K562 (cell line): ENCODE measurements at regions not wholly inside any gene's neighbourhood (a gene's known extent, or its start where the extent isn't known, plus 50 kb on each side); places are given as distances from the start of the nearest gene placed in this dataset.

Experiments used
- ETV6 ChIP-seq, 3 experiments: fragments of 150-350 bp in 1 of 3; sonication (generic) in 1 of 3; formaldehyde crosslinking in 1 of 3; IDR thresholded peaks; 2 replicates each; pipeline versions ENCODE4 v1.6.1 to v1.8.0; 2014 to 2022; ENCODE audit warnings: borderline replicate concordance in 2 of 3, low read depth in 2 of 3, antibody characterized with exemption in 1 of 3, low read length in 1 of 3, mild to moderate bottlenecking in 1 of 3, missing genetic modification reagents in 1 of 3
- JUND ChIP-seq, 2 experiments: IDR thresholded peaks; 2 replicates in 1 of 2; 3 replicates in 1 of 2; pipeline ENCODE4 v1.6.1; 2011; ENCODE audit warnings: borderline replicate concordance in 2 of 2, low read depth in 2 of 2, low read length in 2 of 2, improper control_type of control experiment in 1 of 2, missing biosample characterization in 1 of 2, missing genetic modification characterization in 1 of 2, missing genetic modification reagents in 1 of 2
- PKNOX1 ChIP-seq: fragments of 450-650 bp; IDR thresholded peaks from 2 replicates; pipeline ENCODE4 v1.6.1; 2016
- UBTF ChIP-seq, 2 experiments: IDR thresholded peaks; 2 replicates each; pipeline ENCODE4 v1.6.1; 2012; ENCODE audit warnings: improper control_type of control experiment in 2 of 2, low read depth in 2 of 2, low read length in 2 of 2, borderline replicate concordance in 1 of 2

GRCh38 chr16:85991856-85992255 lies 92.9 kb downstream of the IRF8 start:
- TF ChIP-seq UBTF (IDR thresholded peaks at IDR 0.05; ENCODE audit: borderline replicate concordance in 1 of 2, low read depth in 2 of 2, low read length in 2 of 2), result no peak
- no peak for TF ChIP-seq JUND (IDR thresholded peaks at IDR 0.05; ENCODE audit: borderline replicate concordance, low read depth, low read length)
- no peak for TF ChIP-seq JUND (tag; IDR thresholded peaks at IDR 0.05; ENCODE audit: borderline replicate concordance, low read depth, low read length)
- no peak for TF ChIP-seq ETV6 (IDR thresholded peaks at IDR 0.05; ENCODE audit: borderline replicate concordance in 1 of 2, low read depth in 2 of 2, low read length in 1 of 2)
- TF ChIP-seq ETV6 (CRISPR knock-in tag; IDR thresholded peaks at IDR 0.05; ENCODE audit: borderline replicate concordance), result no peak
- no peak for TF ChIP-seq PKNOX1
